DND-41 (cell line): ENCODE measurements at regions not wholly inside any gene's neighbourhood (a gene's known extent, or its start where the extent isn't known, plus 50 kb on each side); places are given as distances from the start of the nearest gene placed in this dataset.

Experiments
- ATAC-seq: fragments of 200-7000 bp; cut with Tn5 transposase; 3 replicates; pipeline ENCODE4 v1.9.1; 2021; ENCODE audit warnings: low read depth; ENCODE audit not compliant: insufficient read depth
- DNase-seq: peaks from one replicate; pipeline ENCODE4 v3.0.0-alpha.2; 2020
- H2AFZ ChIP-seq: 2 replicates; pipeline ENCODE4 v1.6.0; 2012; ENCODE audit warnings: low read depth, low read length
- H3K27ac ChIP-seq: 2 replicates; pipeline ENCODE4 v1.5.1; 2012; ENCODE audit warnings: low read length, inconsistent platforms
- H3K27me3 ChIP-seq: fragments of 200-600 bp; sonication (generic); 2 replicates; pipeline ENCODE4 v1.6.0; 2012; ENCODE audit warnings: low read length, mild to moderate bottlenecking, inconsistent platforms; ENCODE audit not compliant: insufficient read depth, poor library complexity
- H3K36me3 ChIP-seq: 2 replicates; pipeline ENCODE4 v1.5.1; 2012; ENCODE audit warnings: low read length, inconsistent platforms; ENCODE audit not compliant: insufficient read depth
- H3K4me1 ChIP-seq: 2 replicates; pipeline ENCODE4 v1.5.1; 2012; ENCODE audit warnings: mild to moderate bottlenecking, low read length; ENCODE audit not compliant: insufficient read depth
- H3K4me2 ChIP-seq: 2 replicates; pipeline ENCODE4 v1.6.0; 2012; ENCODE audit warnings: mild to moderate bottlenecking, moderate library complexity, low read length, inconsistent platforms; ENCODE audit not compliant: insufficient read depth
- H3K4me3 ChIP-seq, 2 experiments: fragments of 200-600 bp in 1 of 2; shearing (Covaris generic) in 1 of 2; 2 replicates each; pipeline ENCODE4 v1.5.1; 2012 to 2016; ENCODE audit warnings: inconsistent platforms in 2 of 2, low read length in 2 of 2, mild to moderate bottlenecking in 2 of 2, low read depth in 1 of 2, moderate library complexity in 1 of 2
- H3K79me2 ChIP-seq: 2 replicates; pipeline ENCODE4 v1.6.0; 2012; ENCODE audit warnings: low read length, inconsistent platforms; ENCODE audit not compliant: insufficient read depth
- H3K9ac ChIP-seq: 2 replicates; pipeline ENCODE4 v1.6.0; 2012; ENCODE audit warnings: low read depth, mild to moderate bottlenecking, inconsistent platforms, low read length, moderate library complexity
- H3K9me3 ChIP-seq: 2 replicates; pipeline ENCODE4 v1.5.1; 2012; ENCODE audit warnings: low read length, moderate library complexity, mild to moderate bottlenecking, inconsistent platforms; ENCODE audit not compliant: insufficient read depth, severe bottlenecking
- H4K20me1 ChIP-seq: 2 replicates; pipeline ENCODE4 v1.6.0; 2012; ENCODE audit warnings: low read length; ENCODE audit not compliant: insufficient read depth
- CTCF ChIP-seq: IDR thresholded peaks from 2 replicates; pipeline ENCODE4 v1.5.1; 2012; ENCODE audit warnings: borderline replicate concordance, low read length, moderate library complexity, mild to moderate bottlenecking; ENCODE audit not compliant: poor library complexity, severe bottlenecking; ENCODE audit errors: extremely low read depth
- EZH2 ChIP-seq: IDR thresholded peaks from 3 replicates; pipeline ENCODE4 v1.6.1; 2012; ENCODE audit warnings: borderline replicate concordance, low read depth, mild to moderate bottlenecking, moderate library complexity, low read length, inconsistent platforms; ENCODE audit not compliant: severe bottlenecking

GRCh38 chr9:108207561-108208165, 648.1 kb downstream of the ACTL7B start:
- no peak overlapping the region for H2AFZ ChIP-seq
- DNase-seq (no peak), ATAC-seq (no peak)
- H3K4me2 ChIP-seq: no peak overlapping the region
- no peaks in the 10 kb centered on the region for H3K27me3 ChIP-seq
- no peak for TF ChIP-seq CTCF
- TF ChIP-seq EZH2: no peak
- no peak overlapping the region for H3K9ac ChIP-seq
- H3K27ac ChIP-seq: no peak overlapping the region
- no peaks in the 10 kb centered on the region for H4K20me1 ChIP-seq
- H3K4me3 ChIP-seq: no peak overlapping the region
- no peaks in the 10 kb centered on the region for H3K79me2 ChIP-seq
- H3K4me1 ChIP-seq: no peaks in the 10 kb centered on the region
- no peaks in the 10 kb centered on the region for H3K9me3 ChIP-seq
- H3K36me3 ChIP-seq: no peaks in the 10 kb centered on the region

GRCh38 chr9:108205276-108205675, 650.5 kb downstream of the ACTL7B start:
- H3K4me3 ChIP-seq: no peak overlapping the region
- no peak for ATAC-seq
- H3K4me2 ChIP-seq: no peak overlapping the region
- H3K9ac ChIP-seq: no peak overlapping the region
- DNase-seq: no peak
- no peaks in the 10 kb centered on the region for H3K9me3 ChIP-seq
- no peak overlapping the region for H2AFZ ChIP-seq
- H3K79me2 ChIP-seq: no peaks in the 10 kb centered on the region
- H4K20me1 ChIP-seq: no peaks in the 10 kb centered on the region
- H3K36me3 ChIP-seq: no peaks in the 10 kb centered on the region
- no peaks in the 10 kb centered on the region for H3K27me3 ChIP-seq
- no peaks in the 10 kb centered on the region for H3K4me1 ChIP-seq
- TF ChIP-seq CTCF: no peak
- TF ChIP-seq EZH2: no peak
- no peak overlapping the region for H3K27ac ChIP-seq

- Histone ChIP-seq H3K4me2 (no peak overlapping the region), H4K20me1 (no peaks in the 10 kb centered on the region), H3K27ac (no peak overlapping the region), H3K9me3 (no peaks in the 10 kb centered on the region), H2AFZ (no peak overlapping the region), H3K27me3 (no peaks in the 10 kb centered on the region), H3K4me3 (no peak overlapping the region), H3K9ac (no peak overlapping the region), H3K36me3 (no peaks in the 10 kb centered on the region), H3K4me1 (no peaks in the 10 kb centered on the region), H3K79me2 (no peaks in the 10 kb centered on the region)
- DNase-seq: no peak
- TF ChIP-seq CTCF: no peak
- no peak for TF ChIP-seq EZH2
- ATAC-seq: no peak
These were observed 657.9 kb downstream of the ACTL7B start for GRCh38 chr9:108197899-108198298.

GRCh38 chr9:108197008-108197365, 658.8 kb downstream of the ACTL7B start:
- Histone ChIP-seq H3K4me1 (no peaks in the 10 kb centered on the region), H3K9me3 (no peaks in the 10 kb centered on the region), H2AFZ (no peak overlapping the region), H3K27me3 (no peaks in the 10 kb centered on the region), H4K20me1 (no peaks in the 10 kb centered on the region), H3K79me2 (no peaks in the 10 kb centered on the region), H3K9ac (no peak overlapping the region), H3K4me2 (no peak overlapping the region), H3K36me3 (no peaks in the 10 kb centered on the region), H3K27ac (no peak overlapping the region), H3K4me3 (no peak overlapping the region)
- no peak for TF ChIP-seq EZH2
- no peak for TF ChIP-seq CTCF
- DNase-seq: no peak
- no peak for ATAC-seq
